ENCODE measurements at regions not wholly inside any gene's neighbourhood (a gene's known extent, or its start where the extent isn't known, plus 50 kb on each side); places are given as distances from the start of the nearest gene placed in this dataset.

DNA sequence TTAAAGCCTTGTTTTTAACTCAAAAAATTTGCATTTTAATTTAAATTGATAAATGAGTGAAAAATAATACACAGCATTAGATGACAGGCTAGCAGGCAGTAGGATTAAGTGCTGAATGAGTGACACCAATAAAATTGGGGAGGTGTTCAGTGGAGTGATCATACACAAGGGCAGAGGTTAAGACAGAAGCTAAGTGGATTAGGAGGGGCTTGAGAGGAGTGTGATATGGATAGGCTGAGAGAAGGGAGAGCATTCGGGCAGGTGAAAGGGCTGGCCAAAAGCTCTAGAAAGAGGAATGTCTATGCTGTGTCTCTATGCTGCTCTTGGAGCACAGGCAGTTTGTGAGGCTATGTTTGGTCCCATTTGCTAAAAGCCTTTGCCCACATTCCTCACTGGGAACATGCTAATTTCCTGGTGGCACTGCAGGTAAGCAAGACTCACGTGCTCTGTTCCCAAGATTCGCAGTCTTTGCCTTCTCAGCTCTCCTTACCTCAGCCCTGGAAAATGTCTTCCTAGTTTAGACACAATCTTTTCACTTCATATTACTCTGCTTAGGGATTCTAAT lies 52.8 kb upstream of the CCSER1 start:
- Histone ChIP-seq H3K27ac (no peak overlapping the region), H3K36me3 (no peaks in the 10 kb centered on the region), H3K27me3 (peaks cover 0 to 7% (median 0%) of the 10 kb centered on the region in 9 donors), H3K9me3 (no peaks in the 10 kb centered on the region), H3K4me1 (peaks cover 0 to 26% (median 0%) of the 10 kb centered on the region in 12 donors), H3K4me3 (no peak overlapping the region)
- intact Hi-C loops (cut with DNase I), result no loop called here
- 51 to 59% (median 56%) methylated on average over 3 of the region's 3 CpGs for WGBS, 4 donors
- ATAC-seq, result no peak
- TF ChIP-seq POLR2A (IDR thresholded peaks at IDR 0.05), result no peak
- TF ChIP-seq, protein P1, sequence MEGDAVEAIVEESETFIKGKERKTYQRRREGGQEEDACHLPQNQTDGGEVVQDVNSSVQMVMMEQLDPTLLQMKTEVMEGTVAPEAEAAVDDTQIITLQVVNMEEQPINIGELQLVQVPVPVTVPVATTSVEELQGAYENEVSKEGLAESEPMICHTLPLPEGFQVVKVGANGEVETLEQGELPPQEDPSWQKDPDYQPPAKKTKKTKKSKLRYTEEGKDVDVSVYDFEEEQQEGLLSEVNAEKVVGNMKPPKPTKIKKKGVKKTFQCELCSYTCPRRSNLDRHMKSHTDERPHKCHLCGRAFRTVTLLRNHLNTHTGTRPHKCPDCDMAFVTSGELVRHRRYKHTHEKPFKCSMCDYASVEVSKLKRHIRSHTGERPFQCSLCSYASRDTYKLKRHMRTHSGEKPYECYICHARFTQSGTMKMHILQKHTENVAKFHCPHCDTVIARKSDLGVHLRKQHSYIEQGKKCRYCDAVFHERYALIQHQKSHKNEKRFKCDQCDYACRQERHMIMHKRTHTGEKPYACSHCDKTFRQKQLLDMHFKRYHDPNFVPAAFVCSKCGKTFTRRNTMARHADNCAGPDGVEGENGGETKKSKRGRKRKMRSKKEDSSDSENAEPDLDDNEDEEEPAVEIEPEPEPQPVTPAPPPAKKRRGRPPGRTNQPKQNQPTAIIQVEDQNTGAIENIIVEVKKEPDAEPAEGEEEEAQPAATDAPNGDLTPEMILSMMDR (IDR thresholded peaks at IDR 0.05), result no peak
- no peak for DNase-seq

All from heart left ventricle (tissue), 16 donors.